Gastrocnemius medialis (tissue), 4 donors: ENCODE measurements at regions not wholly inside any gene's neighbourhood (a gene's known extent, or its start where the extent isn't known, plus 50 kb on each side); places are given as distances from the start of the nearest gene placed in this dataset.

Experiments used
- CTCF ChIP-seq, 5 experiments: fragments of 450-650 bp in 3 of 5; fragments of 200-600 bp in 2 of 5; sonication (generic) in 2 of 5; IDR thresholded peaks in 4 of 5; conservative IDR thresholded peaks in 1 of 5; 1 replicate in 4 of 5; 2 replicates in 1 of 5; pipeline ENCODE4 v1.5.1; 2016 to 2019; ENCODE audit warnings: antibody characterized with exemption in 5 of 5, mild to moderate bottlenecking in 3 of 5, moderate library complexity in 3 of 5
- POLR2A ChIP-seq, 2 donors: fragments of 450-650 bp; IDR thresholded peaks; one replicate each; pipeline ENCODE4 v1.6.1; 2017; ENCODE audit warnings: antibody characterized with exemption in 2 of 2, mild to moderate bottlenecking in 2 of 2, moderate library complexity in 2 of 2

- TF ChIP-seq POLR2A (IDR thresholded peaks at IDR 0.05) (no peak), CTCF (IDR thresholded peaks at IDR 0.05 in 4 of 5, conservative IDR thresholded peaks at IDR 0.05 in 1 of 5) (no peak)
Measured at GRCh38 chrX:20547611-20548051, 280.9 kb upstream of the RPS6KA3 start.
